VCaP (cell line): ENCODE measurements at regions not wholly inside any gene's neighbourhood (a gene's known extent, or its start where the extent isn't known, plus 50 kb on each side); places are given as distances from the start of the nearest gene placed in this dataset.

Source experiments
- H3K27ac ChIP-seq: fragments of 450-650 bp; 2 replicates; pipeline ENCODE4 v1.5.1; 2017
- TF ChIP-seq, protein P1 (sequence below): fragments of 450-650 bp; conservative IDR thresholded peaks from 2 replicates; pipeline ENCODE4 v1.5.1; 2017; ENCODE audit warnings: mild to moderate bottlenecking, moderate library complexity

DNA sequence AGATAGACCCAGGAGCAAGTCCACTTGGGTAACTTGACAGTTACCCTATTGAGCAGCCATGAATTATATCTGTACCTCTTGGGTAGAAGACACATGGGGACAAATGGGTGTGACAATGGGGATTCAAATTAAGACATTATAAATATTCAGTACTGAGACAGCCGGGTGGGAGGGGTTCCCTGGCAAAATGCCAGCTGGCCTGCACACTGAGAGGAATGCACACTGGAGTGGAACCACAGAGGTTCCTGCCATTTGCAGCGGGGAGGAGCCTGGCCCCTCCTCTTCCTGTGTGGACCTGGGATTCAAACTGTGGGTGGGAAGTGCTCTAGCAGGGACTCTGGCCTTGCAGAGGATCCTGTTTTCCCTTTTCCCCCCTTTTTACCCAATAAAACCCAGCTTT is 118.7 kb upstream of the CDKN3 start:
- H3K27ac ChIP-seq, result no peak overlapping the region
- TF ChIP-seq, protein P1, sequence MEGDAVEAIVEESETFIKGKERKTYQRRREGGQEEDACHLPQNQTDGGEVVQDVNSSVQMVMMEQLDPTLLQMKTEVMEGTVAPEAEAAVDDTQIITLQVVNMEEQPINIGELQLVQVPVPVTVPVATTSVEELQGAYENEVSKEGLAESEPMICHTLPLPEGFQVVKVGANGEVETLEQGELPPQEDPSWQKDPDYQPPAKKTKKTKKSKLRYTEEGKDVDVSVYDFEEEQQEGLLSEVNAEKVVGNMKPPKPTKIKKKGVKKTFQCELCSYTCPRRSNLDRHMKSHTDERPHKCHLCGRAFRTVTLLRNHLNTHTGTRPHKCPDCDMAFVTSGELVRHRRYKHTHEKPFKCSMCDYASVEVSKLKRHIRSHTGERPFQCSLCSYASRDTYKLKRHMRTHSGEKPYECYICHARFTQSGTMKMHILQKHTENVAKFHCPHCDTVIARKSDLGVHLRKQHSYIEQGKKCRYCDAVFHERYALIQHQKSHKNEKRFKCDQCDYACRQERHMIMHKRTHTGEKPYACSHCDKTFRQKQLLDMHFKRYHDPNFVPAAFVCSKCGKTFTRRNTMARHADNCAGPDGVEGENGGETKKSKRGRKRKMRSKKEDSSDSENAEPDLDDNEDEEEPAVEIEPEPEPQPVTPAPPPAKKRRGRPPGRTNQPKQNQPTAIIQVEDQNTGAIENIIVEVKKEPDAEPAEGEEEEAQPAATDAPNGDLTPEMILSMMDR, result no peak

DNA sequence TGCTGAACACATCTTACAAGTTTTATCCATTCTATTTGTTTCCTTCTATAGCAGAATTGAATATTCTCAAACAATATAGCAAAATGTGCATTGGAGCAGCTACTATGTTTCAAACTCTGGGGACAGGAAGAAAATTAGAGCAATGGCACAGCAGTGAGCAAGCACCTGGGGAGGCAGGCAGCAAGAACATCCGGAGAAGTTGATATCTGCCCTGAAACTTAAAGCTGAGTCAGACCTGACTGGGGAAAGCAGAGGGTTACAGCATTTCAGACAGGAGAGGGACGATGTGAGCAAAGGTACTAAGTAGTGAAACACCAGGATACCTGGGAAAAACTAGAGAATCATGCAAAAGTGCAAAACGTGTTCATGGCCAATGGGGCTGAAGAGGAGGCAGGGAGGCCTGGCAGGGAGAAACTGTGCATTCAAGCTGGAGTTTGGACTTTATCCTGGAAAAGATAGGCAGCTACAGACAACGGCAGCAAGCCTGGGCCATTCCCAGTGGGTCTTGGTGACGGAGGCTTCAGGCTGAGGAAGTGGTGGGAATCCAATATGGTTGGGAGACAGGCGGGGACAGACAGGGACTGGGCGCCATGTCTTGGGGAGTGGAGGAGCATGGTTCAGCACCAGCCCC is 118.0 kb upstream of the CDKN3 start:
- TF ChIP-seq, protein P1, result no peak
- no peak overlapping the region for H3K27ac ChIP-seq

DNA sequence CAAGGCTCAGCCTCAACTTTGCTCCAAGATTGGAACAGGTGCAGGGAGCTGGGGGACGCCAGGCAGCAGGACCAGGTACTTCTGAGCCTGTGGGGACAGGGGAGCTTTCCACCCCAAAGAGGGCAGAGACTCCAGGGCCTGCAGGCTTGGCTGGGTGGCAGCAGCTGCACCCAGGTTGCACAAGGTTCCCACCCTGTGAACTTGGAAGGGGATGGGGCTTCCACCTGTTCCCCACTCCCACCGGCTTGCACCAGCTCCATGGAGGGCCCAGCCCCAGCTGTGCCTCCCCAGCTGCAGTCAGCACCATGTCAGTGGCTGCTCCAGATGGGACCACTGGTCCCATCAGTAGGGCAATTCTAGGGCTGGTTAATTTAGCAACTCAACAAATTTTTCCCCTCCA is 114.0 kb upstream of the CDKN3 start:
- no peak overlapping the region for H3K27ac ChIP-seq
- TF ChIP-seq, protein P1, result no peak

DNA sequence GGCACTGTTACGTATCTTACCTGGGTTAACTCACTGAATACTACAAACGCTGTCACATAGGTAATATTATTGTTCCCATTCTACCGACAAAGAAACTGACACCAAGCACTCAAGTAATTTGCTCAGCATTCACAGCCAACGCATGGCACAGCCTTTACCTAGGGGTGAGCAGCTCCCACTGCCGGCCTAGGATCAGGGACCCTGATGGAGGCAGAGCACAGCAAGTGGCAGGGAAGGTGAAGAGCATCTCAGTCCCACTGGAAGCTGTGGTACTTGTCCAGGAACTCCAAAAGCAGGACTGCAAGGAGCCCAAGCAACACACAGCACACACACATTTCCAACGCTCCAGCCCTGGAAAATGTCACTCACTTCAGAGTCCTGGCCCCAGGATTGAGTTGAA is 111.8 kb upstream of the CDKN3 start:
- TF ChIP-seq, protein P1, result no peak
- H3K27ac ChIP-seq, result no peak overlapping the region

DNA sequence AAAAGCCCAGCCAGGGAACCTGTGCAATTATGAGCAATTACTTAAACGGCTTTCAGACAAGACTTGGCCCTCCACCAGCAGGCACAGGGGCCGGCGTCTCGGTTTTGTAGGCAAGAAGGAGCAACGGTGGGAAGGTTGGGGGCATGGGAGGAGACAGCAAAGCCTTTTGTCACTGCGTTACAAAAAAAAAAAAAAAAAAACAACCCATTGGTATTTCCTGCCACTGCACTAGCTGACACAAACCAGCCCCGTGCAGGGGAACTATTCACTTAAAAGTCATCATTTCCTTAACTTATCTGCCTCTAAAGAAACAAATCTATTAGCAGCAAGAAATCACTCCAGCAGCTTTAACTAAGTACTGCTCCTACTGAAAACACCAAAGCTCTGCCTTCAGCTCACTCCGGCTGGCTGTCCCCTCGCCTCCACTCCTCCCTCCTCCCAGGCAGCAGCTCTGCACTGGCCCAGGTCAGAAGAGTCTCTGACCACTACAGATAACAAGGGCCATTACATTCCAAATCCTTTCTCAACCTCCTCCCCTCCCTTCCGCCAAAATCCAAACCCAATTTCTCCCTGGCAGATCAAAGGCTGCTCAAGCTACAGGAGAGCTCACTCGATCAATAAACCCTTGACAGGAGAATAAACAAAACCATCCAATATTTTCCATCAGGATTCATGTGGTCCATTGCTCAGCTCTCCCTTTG is 105.2 kb upstream of the CDKN3 start:
- TF ChIP-seq, protein P1, result no peak
- H3K27ac ChIP-seq, result no peak overlapping the region

DNA sequence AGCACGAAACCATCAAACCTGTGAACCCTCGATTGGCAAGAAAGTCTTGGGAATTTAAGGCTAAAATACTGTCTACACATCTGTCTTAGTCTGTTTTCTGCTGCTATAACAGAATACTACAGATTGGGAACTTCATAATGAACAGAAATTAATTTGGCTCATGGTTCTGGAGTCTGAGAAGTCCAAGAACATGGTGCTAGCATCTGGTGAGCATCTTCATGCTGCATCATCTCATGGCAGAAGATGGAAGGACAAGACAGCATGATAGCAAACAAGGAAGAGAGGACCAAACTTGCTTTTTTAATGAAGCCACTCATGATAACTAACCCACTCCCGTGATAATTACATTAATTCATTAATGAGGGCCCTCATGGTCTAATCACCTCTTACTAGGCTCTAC is 102.0 kb upstream of the CDKN3 start:
- no peak overlapping the region for H3K27ac ChIP-seq
- TF ChIP-seq, protein P1, result no peak

DNA sequence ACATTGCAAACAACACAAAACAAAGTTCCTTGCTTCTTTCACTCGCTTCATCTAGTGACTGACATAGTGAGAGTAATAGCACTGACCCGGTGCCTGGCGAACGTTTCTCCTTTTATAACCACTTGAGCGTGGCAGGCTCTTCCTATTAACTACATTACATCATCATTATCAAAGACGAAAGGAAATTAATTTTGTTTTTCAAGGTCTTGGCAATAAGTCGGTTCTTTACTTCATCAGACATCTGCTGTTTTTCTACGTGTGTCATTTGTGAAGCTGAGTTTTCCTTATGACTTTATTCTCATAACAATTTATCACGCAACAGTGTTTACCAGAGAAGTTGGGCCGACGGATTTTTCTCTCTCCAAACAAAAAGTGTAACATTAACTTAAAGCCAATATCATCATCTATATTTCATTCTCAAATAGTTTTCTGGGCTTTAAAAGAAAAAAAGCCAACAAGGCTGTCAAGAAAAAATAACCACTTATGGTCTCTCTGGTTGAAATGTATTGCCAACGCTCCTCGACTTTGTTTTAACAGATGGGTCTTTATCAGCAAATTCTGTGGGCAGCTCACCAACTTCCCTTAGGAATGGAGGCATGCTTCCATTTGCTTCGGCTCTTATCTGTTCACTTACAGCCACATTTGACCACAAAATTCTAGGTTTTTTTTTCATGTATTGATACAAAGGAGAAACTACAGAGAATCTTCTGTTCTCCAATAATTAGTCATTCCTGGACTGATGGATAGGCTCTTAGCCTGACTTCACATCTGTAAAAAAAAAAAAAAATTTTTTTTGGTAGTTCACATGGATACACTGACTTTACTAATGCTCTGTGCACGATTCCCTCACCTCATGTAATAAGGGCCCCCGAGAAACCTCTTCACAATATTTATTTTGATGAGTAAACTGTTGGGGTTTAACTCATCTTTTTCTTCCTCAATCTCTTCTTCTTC is 97.1 kb upstream of the CDKN3 start:
- H3K27ac ChIP-seq, result no peak overlapping the region
- TF ChIP-seq, protein P1, result no peak
